ENCODE measurements at regions not wholly inside any gene's neighbourhood (a gene's known extent, or its start where the extent isn't known, plus 50 kb on each side); places are given as distances from the start of the nearest gene placed in this dataset.

DNA sequence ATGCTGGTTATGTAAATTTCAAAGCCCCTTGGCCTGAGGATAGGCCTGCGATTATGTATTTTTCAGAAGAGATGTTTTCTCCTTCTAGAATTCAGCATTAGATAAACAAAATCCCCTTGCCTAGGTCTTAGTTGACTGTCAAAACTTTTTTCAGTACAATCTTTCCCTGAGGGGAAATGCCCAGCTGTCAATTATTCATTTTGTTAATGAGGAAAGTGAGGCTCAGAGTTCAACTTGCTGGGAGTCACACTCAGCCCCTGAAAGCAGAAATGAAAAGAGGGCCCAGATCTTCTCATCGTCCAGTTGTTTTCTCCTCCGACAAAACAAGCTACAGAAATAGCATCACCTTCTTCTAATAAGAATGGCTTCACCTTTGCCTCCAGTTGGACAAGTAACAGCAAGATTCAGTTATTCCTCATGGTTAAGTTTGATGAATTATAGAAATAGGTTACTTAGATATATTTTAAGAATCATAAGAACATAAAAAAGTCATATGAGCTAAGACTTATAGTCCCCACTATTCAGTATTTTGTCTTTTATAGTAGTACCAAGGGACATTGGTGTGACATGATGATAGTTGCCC lies 627.1 kb upstream of the WWC1 start:
- DNase-seq: no peak

DNA sequence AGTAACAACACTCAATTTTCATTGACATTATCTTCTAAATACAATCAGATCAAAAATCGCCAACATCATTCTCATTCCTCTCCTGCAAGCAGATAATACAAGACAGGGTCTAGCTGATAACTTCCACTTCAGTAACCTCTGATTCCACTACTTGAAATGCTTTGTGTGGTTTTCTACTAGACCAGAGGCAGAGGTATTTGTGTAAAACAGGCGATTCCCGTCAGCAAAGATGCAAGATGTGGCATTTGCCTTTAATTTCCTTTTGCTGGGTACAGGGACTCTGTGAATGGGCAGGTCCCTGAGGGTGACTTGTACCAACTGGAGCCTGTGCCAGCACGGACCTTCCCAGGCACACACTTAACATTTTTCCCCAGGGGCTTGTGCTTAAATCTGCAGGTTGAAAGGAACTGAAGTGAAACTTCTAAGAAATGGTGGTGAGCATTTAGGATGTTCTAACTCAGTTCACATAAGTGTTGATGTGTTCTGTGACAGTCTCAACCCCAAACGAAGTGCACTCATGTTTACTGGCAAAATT lies 625.5 kb upstream of the WWC1 start:
- DNase-seq: no peak

DNA sequence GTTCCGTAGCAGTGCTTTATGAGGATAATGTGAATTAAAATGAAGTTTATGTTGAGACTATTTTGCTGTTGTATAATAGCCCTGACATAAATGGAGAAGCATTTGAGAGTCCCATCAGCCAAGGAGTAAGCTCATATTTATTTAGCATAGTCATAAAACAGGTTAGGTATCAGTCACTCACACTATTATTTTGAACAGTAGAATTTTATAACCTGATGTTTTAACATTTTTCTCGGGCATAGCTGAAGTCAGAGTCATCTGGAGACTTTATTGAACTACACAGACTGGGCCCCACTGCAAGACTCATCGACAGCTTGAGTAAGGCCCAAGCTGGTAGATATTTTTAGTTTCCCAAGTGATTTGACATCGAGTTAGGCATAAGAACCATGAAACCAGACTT lies 620.3 kb upstream of the WWC1 start:
- DNase-seq: no peak

DNA sequence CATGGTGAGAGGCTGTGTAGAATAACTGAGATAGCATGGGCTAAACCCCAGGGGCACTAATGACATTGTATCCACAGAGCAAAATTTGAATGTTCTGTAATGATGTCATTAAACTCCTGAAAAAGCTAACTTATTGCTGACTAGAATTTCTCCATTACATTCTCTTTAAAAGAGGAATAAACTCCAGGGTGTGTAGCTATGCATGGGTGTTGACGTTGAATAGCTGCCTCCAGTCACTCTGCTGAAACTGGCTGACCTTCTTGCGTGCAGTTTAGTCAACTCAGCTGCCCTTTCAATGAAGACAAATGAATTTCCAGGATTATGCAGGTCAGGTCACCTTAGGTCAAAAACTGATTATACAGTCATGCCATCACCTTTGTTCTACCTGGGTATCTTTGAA lies 617.5 kb upstream of the WWC1 start:
- DNase-seq: no peak

DNA sequence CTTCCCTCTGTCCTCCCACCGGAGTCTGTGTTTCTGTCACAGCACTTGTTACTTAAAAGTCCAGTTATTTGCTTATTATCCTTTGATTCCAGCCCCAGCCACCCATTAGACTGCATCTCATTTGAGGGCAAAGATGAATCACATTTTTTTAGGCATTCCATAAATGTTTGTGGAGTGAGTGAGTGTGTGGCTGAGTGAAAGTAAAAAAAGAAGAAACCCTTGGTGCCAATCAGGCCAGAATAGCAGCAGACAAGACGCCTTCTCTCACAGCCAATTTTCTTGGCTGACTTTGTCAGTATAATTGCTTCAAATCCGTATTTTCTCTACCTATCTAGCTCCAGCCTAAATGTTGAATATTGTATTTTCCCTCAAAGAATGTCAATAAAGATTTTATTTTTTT lies 613.0 kb upstream of the WWC1 start:
- DNase-seq: no peak

DNA sequence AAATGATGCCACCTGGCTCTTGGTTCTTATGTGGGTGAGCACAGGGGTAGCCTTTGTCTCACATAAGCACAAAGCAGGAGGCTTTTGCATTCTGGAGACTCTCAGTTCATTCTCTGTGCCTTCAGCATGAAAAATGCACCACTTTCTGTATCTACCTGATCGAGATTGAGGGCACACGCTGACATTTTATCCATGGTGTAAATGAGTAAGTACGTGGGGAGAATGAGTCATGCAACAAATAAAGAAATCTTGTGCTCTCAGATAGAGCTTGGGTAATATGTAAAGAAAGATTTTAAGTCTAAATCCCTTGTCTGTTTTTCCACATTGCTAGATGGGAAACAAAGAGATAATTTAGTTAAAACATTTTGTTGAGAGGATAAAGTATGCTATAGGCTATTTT lies 607.2 kb upstream of the WWC1 start:
- DNase-seq: no peak

DNA sequence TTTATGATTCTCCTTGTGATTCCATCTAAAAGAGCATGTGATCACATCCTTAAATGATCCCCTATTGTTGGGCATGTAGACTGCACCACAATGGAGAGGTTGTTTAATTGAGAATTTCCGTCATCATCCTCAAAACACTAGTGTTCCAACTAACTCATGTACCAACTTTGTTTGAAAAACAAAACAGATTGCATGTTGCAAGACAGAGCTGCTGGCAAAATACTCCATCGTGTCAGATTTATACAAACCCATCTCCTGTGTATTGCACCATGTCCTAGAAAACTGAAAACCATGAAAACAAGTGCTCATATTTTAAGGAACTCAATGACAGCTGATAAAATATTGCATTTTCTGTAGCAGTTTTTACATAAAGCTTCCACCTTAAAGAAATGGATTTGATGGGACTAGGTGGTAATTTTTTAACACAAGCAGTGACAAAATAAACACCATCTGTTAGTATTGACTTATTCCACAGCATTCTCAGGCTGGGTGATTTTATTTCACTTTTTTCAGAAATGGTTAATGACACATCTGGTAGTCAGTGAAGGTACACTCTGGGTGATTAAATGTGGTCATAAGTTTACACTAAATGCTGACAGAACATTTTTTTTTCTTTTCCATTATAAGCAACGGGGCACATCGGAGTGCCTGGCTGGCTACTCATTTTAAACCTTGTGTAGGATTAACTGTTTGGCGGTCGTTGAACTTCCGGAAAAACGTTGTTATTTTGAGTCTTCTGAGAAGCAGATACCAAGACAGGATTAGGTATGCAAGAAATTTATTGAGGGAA lies 602.9 kb upstream of the WWC1 start:
- DNase-seq: no peak

DNA sequence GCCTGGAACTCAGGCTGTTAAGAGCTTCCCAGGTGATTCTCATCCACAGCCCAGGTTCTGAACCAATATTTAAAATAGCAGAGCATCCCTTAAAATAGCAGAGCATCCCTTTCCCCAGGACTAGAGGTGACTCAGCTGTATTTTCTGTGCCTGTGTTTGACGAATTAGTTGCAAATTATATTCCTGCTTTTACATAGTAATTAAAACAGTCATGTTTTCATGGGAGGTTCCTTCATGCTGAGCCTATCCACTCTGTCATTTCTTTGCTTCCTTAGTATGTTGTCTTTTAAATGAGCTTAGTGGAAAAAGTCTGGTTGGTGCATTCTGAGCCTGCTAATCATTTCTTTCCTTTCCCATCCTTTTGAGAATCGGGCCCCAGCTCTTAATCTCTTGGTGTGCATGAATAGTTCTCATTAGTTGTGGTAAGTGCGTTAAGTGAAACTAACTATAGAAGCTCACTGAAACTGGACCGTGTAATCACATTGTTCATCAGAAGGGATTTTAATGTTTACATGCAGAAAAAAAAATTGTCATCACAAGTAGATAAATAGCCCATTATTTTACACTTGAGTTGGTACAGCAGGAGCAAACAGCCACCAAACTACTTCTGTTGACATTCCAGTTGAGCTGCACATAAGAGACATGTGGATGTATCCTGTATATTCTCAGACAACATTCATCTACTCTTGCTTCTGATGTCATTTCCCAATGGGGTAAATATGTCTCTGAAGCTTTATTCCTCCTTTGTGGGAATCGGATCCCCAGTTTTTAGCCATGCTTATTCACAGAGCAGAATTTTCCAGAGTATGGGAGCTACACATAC lies 596.9 kb upstream of the WWC1 start:
- no peak for DNase-seq

DNA sequence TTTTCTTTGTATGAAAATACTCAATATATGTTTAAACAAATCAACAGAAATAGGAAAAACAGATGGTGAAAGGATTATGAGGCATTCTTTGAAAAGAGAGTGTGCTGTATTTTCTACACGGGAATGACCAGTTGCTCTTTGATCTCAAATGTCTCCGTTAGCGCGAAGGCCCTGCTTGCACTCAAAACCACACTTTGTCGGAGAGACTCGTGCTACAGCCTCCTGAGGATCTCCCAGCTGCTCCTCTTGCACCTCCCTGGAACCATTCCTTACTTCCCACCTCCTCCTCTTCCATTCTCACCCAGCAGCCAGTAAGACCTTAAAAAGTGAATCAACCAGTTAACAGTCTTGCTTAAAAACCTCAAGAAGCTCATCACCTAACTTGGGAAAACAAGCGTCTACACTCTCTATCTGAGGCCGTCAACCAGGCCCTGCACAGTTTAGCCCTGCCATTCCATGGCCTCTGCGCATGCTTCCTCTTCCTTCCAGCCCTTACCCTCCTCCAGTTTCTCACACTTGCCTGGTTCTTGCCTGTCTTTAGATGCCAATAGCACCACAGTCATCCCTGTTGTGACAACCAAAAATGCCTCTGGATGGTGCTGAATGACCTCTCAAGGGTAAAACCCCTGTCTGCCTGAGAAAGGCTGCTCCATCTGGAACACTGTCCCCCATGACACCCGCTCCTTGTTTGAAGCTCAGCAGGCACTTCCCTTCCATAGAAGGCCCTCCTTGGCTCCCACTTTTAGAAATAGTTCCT lies 594.7 kb upstream of the WWC1 start:
- DNase-seq: no peak

DNA sequence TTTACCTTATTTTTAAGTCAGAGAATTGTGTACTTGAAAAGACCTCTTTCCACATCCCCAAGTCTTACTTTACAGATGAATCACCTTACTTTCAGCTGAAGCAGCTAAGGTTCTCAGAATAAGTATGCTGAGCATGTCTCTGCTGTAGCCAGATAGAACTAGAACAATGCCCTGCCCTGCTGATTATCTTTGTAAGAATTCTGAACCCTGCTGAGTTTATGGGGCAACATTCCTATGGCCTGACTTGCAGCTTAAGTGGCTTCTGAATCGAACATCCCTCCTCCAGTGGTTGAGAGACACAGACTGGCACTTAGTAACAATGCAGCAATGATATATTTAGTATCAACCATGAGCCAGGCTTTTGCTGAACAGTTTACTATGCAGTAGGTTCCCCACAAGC lies 592.0 kb upstream of the WWC1 start:
- DNase-seq: no peak

DNA sequence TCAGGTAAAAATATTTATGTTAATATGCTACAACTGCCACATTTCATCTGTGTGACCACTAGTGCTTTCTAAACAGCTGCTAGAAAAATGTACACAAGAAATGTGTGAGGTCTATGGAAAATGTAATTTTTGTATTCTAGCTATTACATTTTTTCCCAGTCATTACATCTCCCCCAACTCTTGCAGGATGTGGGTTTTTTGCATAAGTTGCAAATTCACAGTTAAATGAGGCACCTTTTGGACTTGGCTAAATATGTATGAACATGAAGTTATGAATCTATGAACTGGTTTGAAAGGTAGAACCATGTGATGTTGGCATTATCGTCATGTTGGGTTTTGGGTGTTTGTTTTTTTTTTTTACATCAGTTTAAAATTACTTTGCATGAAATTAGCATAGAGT lies 590.4 kb upstream of the WWC1 start:
- no peak for DNase-seq

DNA sequence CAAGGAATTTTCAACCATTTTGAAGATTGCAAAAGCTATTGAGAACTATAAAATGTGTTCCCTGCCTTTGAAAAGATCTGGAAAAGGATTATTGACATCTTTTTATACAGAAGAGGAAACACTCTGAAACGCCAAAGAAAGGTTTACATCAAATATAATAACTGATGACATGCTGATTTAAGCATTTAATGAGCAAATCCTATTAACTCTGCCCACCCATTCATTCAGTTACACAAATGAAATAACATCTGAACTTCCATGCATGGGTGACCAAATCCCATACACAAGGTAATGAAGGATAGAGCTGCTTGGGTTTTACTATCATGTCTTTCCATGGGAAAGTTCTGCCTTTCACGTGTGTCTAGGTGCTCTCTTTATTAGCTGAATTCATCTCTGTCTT lies 589.4 kb upstream of the WWC1 start:
- no peak for DNase-seq

DNA sequence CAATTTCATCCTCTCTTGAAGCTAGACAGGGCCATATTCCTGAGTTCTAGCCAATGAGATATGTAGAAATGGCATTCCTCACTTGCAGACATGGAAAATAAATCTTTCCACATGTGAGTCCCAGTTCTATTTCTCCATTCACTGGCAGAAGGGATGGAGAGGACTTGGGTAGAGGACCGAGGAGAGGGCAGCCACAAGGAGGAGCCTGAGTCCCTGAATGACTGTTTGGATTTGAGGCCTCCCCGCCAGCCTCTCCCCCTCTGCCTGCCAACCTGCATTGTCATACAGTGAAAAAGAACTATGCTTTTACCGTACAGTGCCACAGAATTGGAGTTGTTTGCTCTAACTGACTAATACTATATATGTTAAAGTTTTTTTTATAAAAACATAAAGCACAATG lies 583.0 kb upstream of the WWC1 start:
- no peak for DNase-seq

DNA sequence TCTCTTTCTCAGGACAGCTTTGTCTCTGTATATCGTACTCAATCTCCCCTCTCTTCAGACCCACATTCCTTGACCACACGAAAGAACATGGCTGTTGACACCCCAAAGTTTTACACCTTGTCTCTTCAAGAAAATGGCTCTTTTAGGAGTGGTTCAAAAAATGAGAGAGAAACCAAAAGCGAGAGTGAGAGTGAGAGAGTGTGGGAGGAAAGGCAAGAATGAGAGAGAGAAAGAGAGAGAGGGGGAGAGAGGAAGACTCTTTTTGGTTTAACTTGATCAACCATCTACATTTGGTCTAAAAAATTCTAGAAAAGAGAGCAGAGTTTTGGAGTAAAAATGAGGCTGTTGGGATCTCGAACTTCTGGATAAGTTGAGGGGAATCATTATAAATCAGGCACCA lies 581.8 kb upstream of the WWC1 start:
- no peak for DNase-seq

DNA sequence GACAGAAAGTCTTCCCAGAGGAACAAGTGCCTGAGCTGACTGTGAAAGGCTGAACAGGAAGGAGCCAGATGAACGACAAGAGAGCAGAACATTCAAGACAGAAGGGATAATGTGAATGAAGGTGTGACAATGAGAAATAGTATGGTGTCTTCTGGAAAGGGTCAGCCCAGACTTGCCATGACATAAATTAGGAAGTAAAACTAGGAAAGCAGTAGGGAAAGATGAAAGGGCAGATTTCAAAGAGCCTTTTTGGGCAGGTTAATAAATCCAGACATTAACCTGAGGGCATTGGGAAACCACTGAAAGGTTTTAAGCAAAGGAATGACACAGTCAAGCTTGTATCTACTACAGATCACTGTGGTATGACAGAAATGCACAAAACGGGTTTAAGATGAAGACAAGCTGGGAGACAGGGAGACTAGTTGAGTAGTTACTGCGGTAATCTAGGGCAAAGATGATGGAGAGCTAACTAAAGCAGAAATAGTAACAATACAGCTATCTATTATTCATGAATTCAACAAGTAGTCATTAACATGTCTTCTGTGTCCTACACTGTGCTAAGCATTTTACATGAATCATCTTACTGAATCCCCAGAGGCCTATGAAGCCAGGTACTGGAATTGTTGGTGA lies 580.9 kb upstream of the WWC1 start:
- no peak for DNase-seq

DNA sequence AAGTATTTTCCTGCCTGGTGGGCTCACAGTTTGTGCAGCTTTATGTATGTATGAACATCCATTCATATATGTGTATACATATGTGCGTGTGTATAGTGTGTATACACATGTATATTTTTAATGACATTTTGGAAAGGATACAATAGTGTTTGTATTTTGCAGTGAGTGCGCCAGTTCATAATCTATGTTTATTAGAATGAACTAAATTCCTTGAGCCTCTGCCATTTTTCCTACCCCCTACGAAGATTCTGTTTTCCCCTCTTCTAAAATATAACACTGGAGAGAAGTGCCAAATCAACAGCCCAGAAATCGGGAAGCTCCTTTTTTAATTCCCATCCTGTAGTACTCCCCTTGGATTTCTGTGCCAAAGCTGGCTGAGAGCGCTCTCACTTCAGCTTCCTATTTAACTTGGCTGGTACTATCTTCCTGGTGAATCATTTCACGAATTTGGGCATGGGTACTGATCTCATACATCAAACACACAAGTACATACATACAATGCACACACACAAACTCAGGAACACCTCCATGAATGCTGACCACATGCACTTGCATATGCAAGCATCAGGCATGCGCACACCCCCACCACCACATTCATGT lies 578.4 kb upstream of the WWC1 start:
- no peak for DNase-seq

DNA sequence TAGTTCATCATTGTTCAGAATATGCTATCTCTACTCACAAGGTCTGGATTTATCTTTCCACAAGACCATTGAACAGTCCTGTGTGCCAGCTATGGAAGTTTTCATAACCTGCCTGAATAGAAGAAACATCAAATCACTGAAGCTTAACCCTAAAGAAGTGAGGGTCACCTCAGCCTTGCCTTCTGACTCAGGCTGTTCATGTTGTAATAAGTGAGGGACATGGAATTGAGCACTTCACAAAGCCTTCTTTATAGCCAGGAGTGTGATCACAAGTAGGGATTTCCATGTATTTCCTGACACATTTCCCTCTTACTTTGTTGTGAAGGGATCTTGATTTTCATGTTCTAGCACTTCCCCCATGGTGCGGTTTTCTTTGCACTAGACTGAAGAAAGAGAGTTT lies 577.5 kb upstream of the WWC1 start:
- no peak for DNase-seq

DNA sequence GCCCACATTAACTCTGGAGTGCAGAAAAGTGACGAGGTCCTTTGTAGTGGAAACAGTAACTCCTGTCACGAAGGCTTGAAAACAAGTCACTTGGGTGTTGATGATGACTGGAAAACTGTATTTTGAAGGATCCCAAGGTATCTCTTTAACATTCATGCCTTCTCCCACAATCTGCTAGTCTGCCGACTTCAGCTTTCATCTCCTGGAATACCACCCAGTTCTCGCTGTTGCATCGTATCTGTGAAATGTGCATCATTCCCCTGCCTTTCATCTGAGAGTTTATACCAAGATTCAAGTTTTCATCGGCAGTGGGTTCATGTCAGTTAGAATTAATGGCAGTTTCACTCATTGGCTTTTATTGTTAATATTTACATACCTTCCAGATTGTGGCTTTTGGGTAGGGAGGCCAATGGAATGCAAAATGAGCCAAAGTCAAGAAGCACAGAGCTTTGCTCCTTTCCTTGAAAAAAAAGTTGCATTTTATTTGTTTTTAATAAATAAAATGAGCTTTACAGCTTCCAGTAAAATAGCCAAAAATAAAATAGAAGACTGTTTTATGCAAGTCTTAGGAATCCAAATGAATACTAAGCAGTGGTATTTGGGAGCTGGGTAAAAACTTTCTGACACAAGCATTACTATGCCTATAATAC lies 575.2 kb upstream of the WWC1 start:
- DNase-seq: no peak

DNA sequence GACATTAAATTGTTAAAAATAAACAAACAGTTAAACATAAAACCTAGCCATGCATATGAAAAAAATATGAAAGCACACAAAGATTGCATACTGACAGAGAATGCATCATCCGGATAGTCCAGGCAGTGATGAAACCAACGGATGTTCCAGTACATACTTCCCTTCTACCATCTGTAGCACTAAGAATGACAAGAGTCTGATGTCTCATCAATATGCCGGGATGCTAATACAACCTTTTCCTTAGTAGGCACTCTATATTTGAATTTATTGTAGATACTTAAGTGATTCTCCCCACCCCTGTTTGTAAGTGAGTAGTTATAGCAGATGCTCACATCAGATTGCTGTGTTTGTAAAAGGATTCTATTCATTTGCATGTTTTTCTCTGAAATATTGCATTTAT lies 571.2 kb upstream of the WWC1 start:
- DNase-seq: no peak

DNA sequence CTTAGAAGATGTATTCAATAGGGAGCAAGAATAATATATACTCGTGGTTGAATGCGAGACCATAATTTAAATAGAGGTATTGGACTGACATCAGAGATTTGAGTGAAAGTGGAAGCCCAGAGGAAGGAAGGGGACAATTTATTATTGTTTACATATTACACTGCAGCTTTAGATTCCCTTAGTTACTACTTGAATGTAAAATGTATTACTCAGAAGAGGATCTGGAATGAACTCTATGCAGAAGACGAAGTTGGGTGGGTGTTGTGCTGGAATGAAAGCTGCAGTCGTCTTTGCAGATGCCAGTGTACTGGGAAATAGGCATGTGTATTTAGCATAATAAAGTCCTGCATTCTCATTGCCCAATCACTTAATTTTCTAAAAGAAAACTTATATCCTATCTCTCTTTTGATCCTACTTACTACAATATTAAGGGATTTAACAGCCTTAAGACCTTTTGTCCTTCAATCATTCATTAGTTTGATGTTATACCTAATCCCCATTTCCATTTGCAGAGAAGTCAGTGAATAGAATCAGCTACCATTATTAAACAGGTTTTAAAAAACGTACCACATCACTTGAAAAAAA lies 570.7 kb upstream of the WWC1 start:
- DNase-seq: no peak

DNA sequence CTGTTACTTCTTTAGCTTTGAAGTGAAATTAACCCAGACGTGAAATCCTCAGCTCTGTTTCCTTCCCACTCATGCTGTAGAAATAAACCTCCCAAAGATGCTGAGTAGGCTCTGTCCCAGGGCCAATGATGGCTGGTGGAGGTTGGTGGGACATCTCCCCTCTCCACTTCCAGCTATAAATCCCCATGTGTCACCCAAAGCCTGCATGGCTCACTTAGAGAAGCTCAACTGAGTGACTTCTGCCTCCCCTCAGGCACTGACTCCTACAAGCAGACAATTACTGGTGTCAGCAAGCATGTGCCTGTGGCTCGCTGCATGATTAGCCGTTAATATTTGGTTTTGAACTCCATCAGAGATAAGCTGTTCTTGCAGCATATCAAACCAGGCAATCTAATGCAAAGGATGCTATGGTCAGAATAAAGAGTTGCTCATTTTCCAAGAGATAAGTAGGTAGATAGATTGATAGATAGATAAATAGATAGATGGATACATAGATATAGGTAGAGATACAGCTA lies 569.5 kb upstream of the WWC1 start:
- no peak for DNase-seq

Data from CD4-positive, alpha-beta T cell treated with Interleukin-6 for 4 hours (primary cell).